Kidney epithelial cell (primary cell): ENCODE measurements at regions not wholly inside any gene's neighbourhood (a gene's known extent, or its start where the extent isn't known, plus 50 kb on each side); places are given as distances from the start of the nearest gene placed in this dataset.
"Not testable (repeated sequence)": the region's sequence is repeated elsewhere in the genome, so short reads cannot be mapped to it uniquely, and the experiment has no call there.

Experiments
- DNase-seq: peaks from one replicate; pipeline ENCODE4 v3.0.0-alpha.2; 2010; ENCODE audit warnings: low read depth
- H3K27me3 ChIP-seq: 2 replicates; pipeline ENCODE4 v1.6.0; 2011; ENCODE audit warnings: low read length; ENCODE audit not compliant: control insufficient read depth, insufficient read depth
- H3K36me3 ChIP-seq: 2 replicates; pipeline ENCODE4 v1.5.1; 2011; ENCODE audit warnings: low read length; ENCODE audit not compliant: control insufficient read depth, insufficient read depth
- H3K4me3 ChIP-seq: 2 replicates; pipeline ENCODE4 v1.5.1; 2011; ENCODE audit warnings: low read depth, mild to moderate bottlenecking, control low read depth, low read length
- TF ChIP-seq, protein P1 (sequence below): IDR thresholded peaks from 2 replicates; pipeline ENCODE4 v1.5.1; 2011; ENCODE audit warnings: mild to moderate bottlenecking, moderate library complexity, low read length, control low read depth, inconsistent platforms; ENCODE audit not compliant: insufficient read depth, poor library complexity, severe bottlenecking

- TF ChIP-seq, protein P1, sequence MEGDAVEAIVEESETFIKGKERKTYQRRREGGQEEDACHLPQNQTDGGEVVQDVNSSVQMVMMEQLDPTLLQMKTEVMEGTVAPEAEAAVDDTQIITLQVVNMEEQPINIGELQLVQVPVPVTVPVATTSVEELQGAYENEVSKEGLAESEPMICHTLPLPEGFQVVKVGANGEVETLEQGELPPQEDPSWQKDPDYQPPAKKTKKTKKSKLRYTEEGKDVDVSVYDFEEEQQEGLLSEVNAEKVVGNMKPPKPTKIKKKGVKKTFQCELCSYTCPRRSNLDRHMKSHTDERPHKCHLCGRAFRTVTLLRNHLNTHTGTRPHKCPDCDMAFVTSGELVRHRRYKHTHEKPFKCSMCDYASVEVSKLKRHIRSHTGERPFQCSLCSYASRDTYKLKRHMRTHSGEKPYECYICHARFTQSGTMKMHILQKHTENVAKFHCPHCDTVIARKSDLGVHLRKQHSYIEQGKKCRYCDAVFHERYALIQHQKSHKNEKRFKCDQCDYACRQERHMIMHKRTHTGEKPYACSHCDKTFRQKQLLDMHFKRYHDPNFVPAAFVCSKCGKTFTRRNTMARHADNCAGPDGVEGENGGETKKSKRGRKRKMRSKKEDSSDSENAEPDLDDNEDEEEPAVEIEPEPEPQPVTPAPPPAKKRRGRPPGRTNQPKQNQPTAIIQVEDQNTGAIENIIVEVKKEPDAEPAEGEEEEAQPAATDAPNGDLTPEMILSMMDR = no peak
- Histone ChIP-seq H3K36me3 (no peaks in the 10 kb centered on the region), H3K4me3 (no peak overlapping the region), H3K27me3 (no peaks in the 10 kb centered on the region)
- DNase-seq = no peak
Measured at GRCh38 chr19:31461814-31462539, 112.7 kb upstream of the TSHZ3 start.

GRCh38 chr19:31470229-31470939 lies 121.1 kb upstream of the TSHZ3 start:
- no peaks in the 10 kb centered on the region for H3K27me3 ChIP-seq
- DNase-seq = no peak
- TF ChIP-seq, protein P1 = no peak
- H3K4me3 ChIP-seq = no peak overlapping the region
- no peaks in the 10 kb centered on the region for H3K36me3 ChIP-seq

DNA sequence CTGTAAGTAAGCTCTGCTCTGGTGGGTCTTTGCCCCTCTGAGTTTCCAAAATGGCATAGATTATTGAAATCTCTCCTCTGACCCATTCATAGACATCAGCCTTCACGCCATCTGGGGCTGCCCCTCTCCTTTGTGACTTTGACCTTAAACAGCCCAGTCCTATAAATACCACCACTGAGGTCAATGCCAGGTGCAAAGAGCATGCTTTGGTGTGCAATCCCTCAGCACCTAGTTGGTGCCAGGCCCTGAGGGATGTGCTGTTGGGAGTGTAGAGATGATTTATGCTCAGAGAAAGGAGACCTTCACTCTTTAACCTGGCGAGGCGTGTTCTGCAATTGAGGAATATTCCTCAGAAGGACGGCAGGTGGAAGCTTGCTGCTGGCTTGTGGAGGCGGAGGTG lies 121.7 kb upstream of the TSHZ3 start:
- TF ChIP-seq, protein P1 = no peak
- DNase-seq = no peak
- H3K27me3 ChIP-seq = no peaks in the 10 kb centered on the region
- no peaks in the 10 kb centered on the region for H3K36me3 ChIP-seq
- no peak overlapping the region for H3K4me3 ChIP-seq

DNA sequence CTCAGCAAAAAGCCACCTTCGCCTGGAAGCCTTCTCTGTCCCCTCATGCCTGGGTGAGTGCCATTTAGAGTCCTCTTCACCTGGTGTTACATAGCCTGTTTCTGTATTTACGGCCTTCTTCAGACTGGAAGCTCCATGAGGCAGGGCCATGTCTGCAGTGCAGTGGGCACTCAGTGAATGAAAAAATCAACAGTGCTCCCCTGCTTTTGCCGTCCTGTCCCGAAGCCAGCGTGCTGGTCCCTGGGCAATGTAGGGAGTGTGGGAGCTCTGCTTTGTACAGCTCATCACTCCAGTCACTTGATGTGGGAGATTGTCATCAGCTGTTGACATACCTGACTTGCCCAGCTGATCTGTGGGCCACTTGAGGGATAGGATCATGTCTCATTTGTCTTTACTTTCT lies 129.0 kb upstream of the TSHZ3 start:
- DNase-seq = no peak
- H3K4me3 ChIP-seq = no peak overlapping the region
- H3K36me3 ChIP-seq = no peaks in the 10 kb centered on the region
- no peaks in the 10 kb centered on the region for H3K27me3 ChIP-seq
- TF ChIP-seq, protein P1 = no peak

DNA sequence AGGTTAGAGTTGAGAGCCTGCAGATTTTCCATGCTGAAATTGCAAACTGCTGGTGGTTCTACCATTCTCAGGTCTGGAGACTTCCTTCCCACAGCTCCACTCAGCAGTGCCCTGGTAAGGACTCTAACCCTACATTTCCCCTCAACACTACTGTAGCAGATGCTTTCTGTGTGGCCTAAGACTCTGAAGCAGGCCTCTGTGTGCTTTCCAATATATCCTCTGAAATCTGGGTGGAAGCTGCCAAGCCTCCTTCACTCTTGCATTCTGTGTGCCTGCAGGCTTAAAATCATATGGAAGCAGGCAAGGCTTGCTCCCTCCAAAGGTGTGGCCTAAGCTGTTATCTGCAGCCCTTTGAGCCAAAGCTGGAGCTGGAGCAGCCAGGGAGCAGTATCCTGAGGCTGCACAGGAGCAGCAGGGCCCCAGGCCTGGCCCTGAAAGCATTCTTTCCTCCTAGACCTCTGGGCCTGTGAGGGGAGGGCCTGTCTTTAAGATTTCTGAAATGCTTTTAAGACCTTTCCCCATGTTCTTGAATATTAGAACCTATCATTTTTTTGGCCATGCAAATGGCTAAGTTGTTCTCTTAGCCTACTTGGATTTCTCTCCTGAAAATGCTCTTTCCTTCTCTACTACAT lies 134.1 kb upstream of the TSHZ3 start:
- TF ChIP-seq, protein P1 = no peak
- Histone ChIP-seq H3K36me3 (no peaks in the 10 kb centered on the region), H3K27me3 (no peaks in the 10 kb centered on the region), H3K4me3 (no peak overlapping the region)
- no peak for DNase-seq

- H3K4me3 ChIP-seq, H3K27me3 ChIP-seq, DNase-seq, H3K36me3 ChIP-seq: not testable (repeated sequence)
Measured at GRCh38 chr19:31484858-31485410, 135.7 kb upstream of the TSHZ3 start.
